AG09319 (cell line): ENCODE measurements at regions not wholly inside any gene's neighbourhood (a gene's known extent, or its start where the extent isn't known, plus 50 kb on each side); places are given as distances from the start of the nearest gene placed in this dataset.

Source experiments
- DNase-seq: peaks from one replicate; pipeline ENCODE4 v3.0.0-alpha.2; 2010; ENCODE audit warnings: low read depth; ENCODE audit errors: extremely low read depth
- CTCF ChIP-seq: IDR thresholded peaks from 2 replicates; pipeline ENCODE4 v1.5.1; 2011; ENCODE audit warnings: low read depth, mild to moderate bottlenecking, inconsistent platforms, low read length, moderate library complexity

DNA sequence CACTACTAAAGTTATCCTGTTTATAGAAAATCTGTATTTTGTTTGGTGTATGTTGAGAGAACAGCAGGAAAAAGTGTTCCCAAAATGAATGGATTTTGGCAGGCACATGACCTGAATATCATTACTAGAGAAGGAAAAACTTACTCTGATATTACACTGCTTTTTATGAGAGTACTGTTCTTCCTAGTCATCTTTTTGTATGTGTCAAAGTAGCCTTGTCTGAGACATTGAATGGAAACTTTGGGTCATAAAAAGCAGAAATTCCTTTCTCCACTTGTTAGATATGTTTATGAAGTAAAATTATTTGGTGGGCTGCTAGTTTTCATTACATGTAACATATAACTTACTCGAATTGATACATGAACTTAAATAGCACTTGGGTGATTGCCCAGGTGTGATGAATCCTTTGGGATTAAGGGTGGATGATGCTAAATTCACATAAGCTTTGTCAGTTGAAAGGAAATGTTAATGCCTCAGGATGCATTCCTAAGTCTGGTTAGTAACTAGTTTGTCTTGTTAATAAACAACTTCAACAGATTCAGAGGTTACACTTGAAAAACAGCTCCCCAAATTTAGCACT, 206.7 kb downstream of the CENPW start:
- TF ChIP-seq CTCF: no peak
- DNase-seq: no peak

GRCh38 chr6:126548300-126548699, 208.4 kb downstream of the CENPW start:
- DNase-seq: no peak
- no peak for TF ChIP-seq CTCF

- no peak for TF ChIP-seq CTCF
- DNase-seq: no peak
Measured at GRCh38 chr6:126550323-126550722, 210.4 kb downstream of the CENPW start.

GRCh38 chr6:126551832-126552231, 211.9 kb downstream of the CENPW start:
- no peak for DNase-seq
- no peak for TF ChIP-seq CTCF

DNA sequence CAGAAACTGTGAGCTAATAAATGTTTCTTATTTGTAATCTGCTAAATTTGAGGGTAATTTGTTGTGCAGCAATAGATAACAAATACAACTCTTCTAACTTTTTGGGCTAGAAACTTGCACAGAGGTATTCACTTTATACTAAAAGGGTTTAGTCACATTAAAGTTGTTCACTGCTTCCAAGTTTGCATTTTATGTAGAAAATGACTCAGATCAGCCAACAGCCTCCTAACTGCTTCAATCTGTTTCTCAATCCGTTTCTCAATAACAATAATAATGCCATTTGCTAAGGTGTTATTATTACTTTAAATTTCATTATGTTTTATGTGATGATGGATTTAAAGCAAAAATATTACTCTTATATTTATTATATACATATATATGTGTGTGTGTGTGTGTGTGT, 213.9 kb downstream of the CENPW start:
- TF ChIP-seq CTCF: no peak
- DNase-seq: no peak

DNA sequence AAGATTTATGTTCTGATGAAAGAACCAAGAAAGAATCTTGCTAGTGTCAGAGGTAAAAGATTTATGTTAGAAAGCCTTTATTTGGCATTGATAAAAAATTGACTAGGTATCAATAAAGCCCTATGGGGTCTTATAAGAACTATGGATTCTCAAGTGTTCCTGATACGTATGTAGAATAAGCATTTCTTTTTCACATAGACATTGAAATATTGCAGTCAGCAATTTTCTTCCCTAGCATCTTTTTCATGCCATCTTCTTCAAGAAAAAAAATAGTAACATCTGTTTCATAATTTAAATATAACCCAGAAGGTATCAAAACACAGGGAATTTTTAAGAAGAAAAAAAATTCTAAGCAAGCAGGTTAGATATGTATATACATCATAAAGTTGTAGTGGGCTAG, 230.6 kb downstream of the CENPW start:
- no peak for TF ChIP-seq CTCF
- no peak for DNase-seq

DNA sequence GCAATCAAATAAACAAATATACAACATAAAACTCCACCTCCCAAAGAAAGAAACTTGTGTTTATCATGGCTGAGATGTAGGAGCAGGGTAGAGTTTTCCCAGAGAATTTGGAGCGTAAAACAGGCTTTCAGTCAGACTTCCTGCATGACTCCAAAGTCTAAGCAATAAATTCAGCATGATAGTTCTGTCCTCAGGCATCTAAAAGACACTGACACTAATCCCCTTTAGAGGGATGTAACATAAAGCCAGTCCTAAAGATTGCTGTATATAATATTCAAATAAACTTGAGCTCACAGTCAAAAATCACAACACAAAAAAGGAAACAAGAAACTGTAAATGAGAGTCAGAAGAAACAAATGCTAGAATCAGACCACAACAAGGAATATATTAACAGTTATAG, 234.4 kb downstream of the CENPW start:
- DNase-seq: no peak
- no peak for TF ChIP-seq CTCF
